HepG2 (cell line): ENCODE measurements at regions not wholly inside any gene's neighbourhood (a gene's known extent, or its start where the extent isn't known, plus 50 kb on each side); places are given as distances from the start of the nearest gene placed in this dataset.

Experiments used
- ATAC-seq: fragments of 200-7000 bp; cut with Tn5 transposase; 3 replicates; pipeline ENCODE4 v1.9.1; 2020; ENCODE audit warnings: mild to moderate bottlenecking, moderate library complexity
- BruUV-seq: library from RNA; stranded (reverse); fragments of 400-500 nt; replicated peaks from 2 replicates; lab custom pipeline; 2021; lab: Mats Ljungman, UMichigan
- CTCF ChIA-PET: fragments of 300-600 bp; formaldehyde crosslinking; extraction: SDS; loops from one replicate; lab custom pipeline; 2021; ENCODE audit warnings: low total read pairs, inconsistent platforms, low intra/inter-chr PET ratio; lab: Yijun Ruan, JAX
- POLR2A ChIA-PET: fragments of 350-600 bp; sonication (Branson Sonifier 250); formaldehyde crosslinking; loops from one replicate; lab custom pipeline; 2020; ENCODE audit warnings: antibody characterized with exemption, inconsistent platforms; lab: Yijun Ruan, JAX
- DNase-seq: peaks from one replicate; pipeline ENCODE4 v3.0.0-alpha.2; 2015; ENCODE audit warnings: low spot score
- FAIRE-seq: peaks from 3 replicates; lab custom pipeline; 2011; peaks lifted over from hg19 to GRCh38; lab: Jason Lieb, UNC
- H2AFZ ChIP-seq: one replicate; pipeline ENCODE4 v1.6.1; 2011; ENCODE audit warnings: low read length, inconsistent platforms
- H3K27ac ChIP-seq: fragments of 300-600 bp; 3 replicates; pipeline ENCODE4 v1.8.0; 2011; ENCODE audit warnings: mixed run types, mild to moderate bottlenecking, mixed read lengths, low read length, inconsistent platforms; ENCODE audit not compliant: insufficient read depth; ENCODE audit errors: extremely low read length
- H3K27me3 ChIP-seq, 2 experiments: fragments of 200-600 bp in 1 of 2; 2 replicates in 1 of 2; 3 replicates in 1 of 2; pipeline versions ENCODE4 v1.6.0 to v1.8.0; 2011; ENCODE audit warnings: low read length in 2 of 2, mild to moderate bottlenecking in 2 of 2, moderate library complexity in 2 of 2, inconsistent platforms in 1 of 2; ENCODE audit not compliant: insufficient read depth in 2 of 2, control insufficient read depth in 1 of 2
- H3K36me3 ChIP-seq, 2 experiments: fragments of 200-600 bp in 1 of 2; replicated peaks in 1 of 2; 2 replicates in 1 of 2; 3 replicates in 1 of 2; pipeline versions ENCODE4 v1.5.1 to v1.8.0; 2011; ENCODE audit warnings: low read length in 2 of 2, inconsistent platforms in 1 of 2; ENCODE audit not compliant: insufficient read depth in 2 of 2, control insufficient read depth in 1 of 2
- H3K4me1 ChIP-seq: 2 replicates; pipeline ENCODE4 v1.5.1; 2012; ENCODE audit warnings: low read length, inconsistent platforms; ENCODE audit not compliant: insufficient read depth
- H3K4me2 ChIP-seq: 2 replicates; pipeline ENCODE4 v1.6.0; 2011; ENCODE audit warnings: low read depth, low read length, inconsistent platforms
- H3K4me3 ChIP-seq, 3 experiments: fragments of 200-600 bp in 1 of 3; sonication (generic), shearing (Covaris generic) in 1 of 3; replicated peaks in 1 of 3; 2 replicates each; pipeline ENCODE4 v1.5.1; 2011 to 2016; ENCODE audit warnings: low read length in 3 of 3, inconsistent platforms in 2 of 3, low read depth in 2 of 3, mild to moderate bottlenecking in 2 of 3, control low read depth in 1 of 3, mixed read lengths in 1 of 3; ENCODE audit not compliant: insufficient read depth in 1 of 3
- H3K79me2 ChIP-seq: one replicate; pipeline ENCODE4 v1.6.1; 2011; ENCODE audit warnings: low read length, inconsistent platforms; ENCODE audit not compliant: insufficient read depth
- H3K9ac ChIP-seq: 2 replicates; pipeline ENCODE4 v1.6.0; 2011; ENCODE audit warnings: mild to moderate bottlenecking, low read depth, low read length, inconsistent platforms; ENCODE audit not compliant: insufficient read depth
- H3K9me3 ChIP-seq: 2 replicates; pipeline ENCODE4 v1.5.1; 2012; ENCODE audit warnings: mild to moderate bottlenecking, low read length
- H4K20me1 ChIP-seq: 2 replicates; pipeline ENCODE4 v1.6.0; 2011; ENCODE audit warnings: inconsistent platforms, mild to moderate bottlenecking, low read length, moderate library complexity; ENCODE audit not compliant: insufficient read depth
- CBX5 ChIP-seq: sonication (generic); formaldehyde crosslinking; IDR thresholded peaks from 2 replicates; pipeline ENCODE4 v1.4.0; 2020; ENCODE audit warnings: missing genetic modification reagents, borderline replicate concordance
- ELF1 ChIP-seq: sonication (generic); formaldehyde crosslinking; IDR thresholded peaks from 2 replicates; pipeline ENCODE4 v1.4.0; 2020; ENCODE audit warnings: missing genetic modification reagents
- KLF6 ChIP-seq: IDR thresholded peaks from 2 replicates; pipeline ENCODE4 v1.8.0; 2016; ENCODE audit warnings: missing biosample characterization, missing genetic modification reagents
- MBD4 ChIP-seq: IDR thresholded peaks from 2 replicates; pipeline ENCODE4 v1.6.1; 2012; ENCODE audit warnings: low read length, inconsistent platforms, borderline replicate concordance
- NRL ChIP-seq: sonication (generic); formaldehyde crosslinking; IDR thresholded peaks from 2 replicates; pipeline ENCODE4 v1.5.0; 2020; ENCODE audit warnings: missing genetic modification reagents, mild to moderate bottlenecking, moderate library complexity, borderline replicate concordance
- SETDB1 ChIP-seq: sonication (generic); formaldehyde crosslinking; IDR thresholded peaks from 2 replicates; pipeline ENCODE4 v1.5.1; 2020; ENCODE audit warnings: missing genetic modification reagents, mild to moderate bottlenecking, borderline replicate concordance
- SRSF9 ChIP-seq: fragments of 200-400 bp; formaldehyde crosslinking; IDR thresholded peaks from 2 replicates; pipeline ENCODE4 v1.6.1; 2018; ENCODE audit warnings: borderline replicate concordance, mild to moderate bottlenecking, low read depth, low read length; ENCODE audit not compliant: insufficient read depth, poor library complexity, severe bottlenecking
- TCF7 ChIP-seq: sonication (generic); IDR thresholded peaks from 2 replicates; pipeline ENCODE4 v1.6.1; 2016; ENCODE audit warnings: antibody characterized with exemption, low read depth
- TGIF2 ChIP-seq: IDR thresholded peaks from 2 replicates; pipeline ENCODE4 v1.6.1; 2016; ENCODE audit warnings: control low read depth, missing compliant biosample characterization
- ZNF235 ChIP-seq: sonication (generic); formaldehyde crosslinking; IDR thresholded peaks from 2 replicates; pipeline ENCODE4 v1.8.1; 2023; ENCODE audit warnings: mild to moderate bottlenecking, missing genetic modification reagents, borderline replicate concordance
- ZSCAN29 ChIP-seq: sonication (generic); formaldehyde crosslinking; conservative IDR thresholded peaks from 2 replicates; pipeline ENCODE4 v1.4.0; 2020; ENCODE audit warnings: mild to moderate bottlenecking, missing genetic modification reagents
- WGBS: methylation state at CpG from one replicate; pipeline ENCODE4 v1.1.6; 2017; ENCODE audit warnings: low lambda C conversion rate; 5-methylcytosine and 5-hydroxymethylcytosine counted together
- in situ Hi-C: cut with HindIII; loops from 2 replicates; pipeline ENCODE4 v1.10.0; 2017; ENCODE audit warnings: low pct_unique_long_range_greater_than_20kb; ENCODE audit not compliant: extremely low pct_ligation_motif_present
- intact Hi-C: fragments of 100-400 bp; cut with micrococcal nuclease; formaldehyde crosslinking; loops from one replicate; pipeline ENCODE4 v1.10.0; 2022; ENCODE audit not compliant: unreplicated experiment
- TF ChIP-seq, protein P1 (sequence below): sonication (generic); formaldehyde crosslinking; IDR thresholded peaks from 2 replicates; pipeline ENCODE4 v1.4.0; 2020; ENCODE audit warnings: missing genetic modification reagents, borderline replicate concordance
- TF ChIP-seq, protein P2 (sequence below): sonication (generic); formaldehyde crosslinking; IDR thresholded peaks from 2 replicates; pipeline ENCODE4 v1.8.0; 2022; ENCODE audit warnings: missing genetic modification reagents, mild to moderate bottlenecking, moderate library complexity, borderline replicate concordance
- TF ChIP-seq, protein P3 (sequence below): sonication (generic); formaldehyde crosslinking; IDR thresholded peaks from 2 replicates; pipeline ENCODE4 v1.4.0; 2020; ENCODE audit warnings: mild to moderate bottlenecking, missing genetic modification reagents, borderline replicate concordance

DNA sequence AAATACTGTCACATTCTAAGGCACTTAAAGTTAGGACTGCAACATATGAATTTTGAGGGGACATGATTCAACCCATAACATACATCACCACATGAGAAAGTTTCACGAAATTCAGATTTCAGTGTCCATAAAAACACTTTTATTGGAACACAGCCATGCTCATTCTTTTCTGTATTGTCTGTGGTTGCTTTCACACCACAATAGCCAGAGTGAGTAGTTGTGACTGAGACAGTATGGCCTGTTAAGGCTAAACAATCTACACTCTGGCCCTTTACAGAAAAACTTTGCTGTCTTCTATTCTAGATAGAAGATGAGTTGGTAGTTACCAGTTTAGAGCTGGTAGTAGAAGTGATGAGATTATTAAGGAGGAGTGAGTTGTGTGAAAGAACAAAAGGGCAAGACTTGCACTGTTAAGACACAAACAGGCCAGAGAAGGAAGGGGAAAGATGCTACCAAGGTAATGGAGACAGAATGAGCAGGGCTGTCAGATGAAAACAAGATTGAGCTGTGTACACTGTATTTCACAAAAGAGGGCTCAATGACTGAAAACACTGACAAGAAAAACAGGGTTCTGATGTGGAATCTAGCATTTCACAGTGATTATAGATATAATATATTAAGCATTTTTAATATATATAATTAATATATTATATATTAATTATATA is 108.6 kb downstream of the PPP1R3A start:
- no TSS peak for BruUV-seq
- Histone ChIP-seq H3K79me2 (no peaks in the 10 kb centered on the region), H3K4me3 (no peak overlapping the region)
- 0% methylated on average over 1 of the region's 1 CpG for WGBS
- TF ChIP-seq KLF6 (CRISPR knock-in tag) = no peak
- TF ChIP-seq, protein P1, sequence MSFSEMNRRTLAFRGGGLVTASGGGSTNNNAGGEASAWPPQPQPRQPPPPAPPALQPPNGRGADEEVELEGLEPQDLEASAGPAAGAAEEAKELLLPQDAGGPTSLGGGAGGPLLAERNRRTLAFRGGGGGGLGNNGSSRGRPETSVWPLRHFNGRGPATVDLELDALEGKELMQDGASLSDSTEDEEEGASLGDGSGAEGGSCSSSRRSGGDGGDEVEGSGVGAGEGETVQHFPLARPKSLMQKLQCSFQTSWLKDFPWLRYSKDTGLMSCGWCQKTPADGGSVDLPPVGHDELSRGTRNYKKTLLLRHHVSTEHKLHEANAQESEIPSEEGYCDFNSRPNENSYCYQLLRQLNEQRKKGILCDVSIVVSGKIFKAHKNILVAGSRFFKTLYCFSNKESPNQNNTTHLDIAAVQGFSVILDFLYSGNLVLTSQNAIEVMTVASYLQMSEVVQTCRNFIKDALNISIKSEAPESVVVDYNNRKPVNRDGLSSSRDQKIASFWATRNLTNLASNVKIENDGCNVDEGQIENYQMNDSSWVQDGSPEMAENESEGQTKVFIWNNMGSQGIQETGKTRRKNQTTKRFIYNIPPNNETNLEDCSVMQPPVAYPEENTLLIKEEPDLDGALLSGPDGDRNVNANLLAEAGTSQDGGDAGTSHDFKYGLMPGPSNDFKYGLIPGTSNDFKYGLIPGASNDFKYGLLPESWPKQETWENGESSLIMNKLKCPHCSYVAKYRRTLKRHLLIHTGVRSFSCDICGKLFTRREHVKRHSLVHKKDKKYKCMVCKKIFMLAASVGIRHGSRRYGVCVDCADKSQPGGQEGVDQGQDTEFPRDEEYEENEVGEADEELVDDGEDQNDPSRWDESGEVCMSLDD = no peak
- no peak for TF ChIP-seq ZNF235 (CRISPR knock-in tag)
- no peak for TF ChIP-seq SRSF9
- TF ChIP-seq ZSCAN29 (CRISPR knock-in tag) = no peak
- TF ChIP-seq, protein P2, sequence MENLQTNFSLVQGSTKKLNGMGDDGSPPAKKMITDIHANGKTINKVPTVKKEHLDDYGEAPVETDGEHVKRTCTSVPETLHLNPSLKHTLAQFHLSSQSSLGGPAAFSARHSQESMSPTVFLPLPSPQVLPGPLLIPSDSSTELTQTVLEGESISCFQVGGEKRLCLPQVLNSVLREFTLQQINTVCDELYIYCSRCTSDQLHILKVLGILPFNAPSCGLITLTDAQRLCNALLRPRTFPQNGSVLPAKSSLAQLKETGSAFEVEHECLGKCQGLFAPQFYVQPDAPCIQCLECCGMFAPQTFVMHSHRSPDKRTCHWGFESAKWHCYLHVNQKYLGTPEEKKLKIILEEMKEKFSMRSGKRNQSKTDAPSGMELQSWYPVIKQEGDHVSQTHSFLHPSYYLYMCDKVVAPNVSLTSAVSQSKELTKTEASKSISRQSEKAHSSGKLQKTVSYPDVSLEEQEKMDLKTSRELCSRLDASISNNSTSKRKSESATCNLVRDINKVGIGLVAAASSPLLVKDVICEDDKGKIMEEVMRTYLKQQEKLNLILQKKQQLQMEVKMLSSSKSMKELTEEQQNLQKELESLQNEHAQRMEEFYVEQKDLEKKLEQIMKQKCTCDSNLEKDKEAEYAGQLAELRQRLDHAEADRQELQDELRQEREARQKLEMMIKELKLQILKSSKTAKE (CRISPR knock-in tag) = no peak
- TF ChIP-seq ELF1 (CRISPR knock-in tag) = no peak
- TF ChIP-seq CBX5 (CRISPR knock-in tag) = no peak
- TF ChIP-seq, protein P3, sequence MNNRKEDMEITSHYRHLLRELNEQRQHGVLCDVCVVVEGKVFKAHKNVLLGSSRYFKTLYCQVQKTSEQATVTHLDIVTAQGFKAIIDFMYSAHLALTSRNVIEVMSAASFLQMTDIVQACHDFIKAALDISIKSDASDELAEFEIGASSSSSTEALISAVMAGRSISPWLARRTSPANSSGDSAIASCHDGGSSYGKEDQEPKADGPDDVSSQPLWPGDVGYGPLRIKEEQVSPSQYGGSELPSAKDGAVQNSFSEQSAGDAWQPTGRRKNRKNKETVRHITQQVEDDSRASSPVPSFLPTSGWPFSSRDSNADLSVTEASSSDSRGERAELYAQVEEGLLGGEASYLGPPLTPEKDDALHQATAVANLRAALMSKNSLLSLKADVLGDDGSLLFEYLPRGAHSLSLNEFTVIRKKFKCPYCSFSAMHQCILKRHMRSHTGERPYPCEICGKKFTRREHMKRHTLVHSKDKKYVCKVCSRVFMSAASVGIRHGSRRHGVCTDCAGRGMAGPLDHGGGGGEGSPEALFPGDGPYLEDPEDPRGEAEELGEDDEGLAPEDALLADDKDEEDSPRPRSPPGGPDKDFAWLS (CRISPR knock-in tag) = no peak
- TF ChIP-seq NRL (CRISPR knock-in tag) = no peak
- no peak for TF ChIP-seq TGIF2 (CRISPR knock-in tag)
- no peak for TF ChIP-seq MBD4
- no peak for TF ChIP-seq TCF7
- no peak for TF ChIP-seq SETDB1
- TF ChIP-seq, all 625 proteins: peak for 0
- no peak overlapping the region for H2AFZ ChIP-seq
- no peaks in the 10 kb centered on the region for H3K4me1 ChIP-seq
- ChIA-PET POLR2A (no interaction called here), CTCF (no interaction called here)
- DNase-seq (no peak), FAIRE-seq (no peak), ATAC-seq (no peak)
- H3K9ac ChIP-seq = no peak overlapping the region
- in situ Hi-C loops = no loop called here
- H3K36me3 ChIP-seq = no peaks in the 10 kb centered on the region
- no peak overlapping the region for H3K4me2 ChIP-seq
- H3K27ac ChIP-seq = no peak overlapping the region
- no peaks in the 10 kb centered on the region for H3K9me3 ChIP-seq
- intact Hi-C loops = no loop called here
- no peaks in the 10 kb centered on the region for H4K20me1 ChIP-seq
- H3K27me3 ChIP-seq = no peaks in the 10 kb centered on the region
